H1 (cell line): ENCODE measurements at regions not wholly inside any gene's neighbourhood (a gene's known extent, or its start where the extent isn't known, plus 50 kb on each side); places are given as distances from the start of the nearest gene placed in this dataset.
"Not testable (repeated sequence)": the region's sequence is repeated elsewhere in the genome, so short reads cannot be mapped to it uniquely, and the experiment has no call there.

ENCODE experiments used
- CTCF ChIA-PET: fragments of 300-600 bp; sonication (Branson Sonifier 250); formaldehyde crosslinking; loops from one replicate; lab custom pipeline; 2021; ENCODE audit not compliant: partially characterized antibody; lab: Charles Lee
- POLR2A ChIA-PET: fragments of 300-600 bp; sonication (Branson Sonifier 250); formaldehyde crosslinking; loops from one replicate; lab custom pipeline; 2021; ENCODE audit warnings: inconsistent platforms; ENCODE audit not compliant: partially characterized antibody; lab: Charles Lee
- DNase-seq, 2 experiments: peaks; one replicate each; pipeline versions ENCODE4 v3.0.0 to v3.0.0-alpha.2; 2010 to 2022; ENCODE audit warnings: low spot score in 2 of 2, low read depth in 1 of 2, mixed read lengths in 1 of 2
- FAIRE-seq: peaks from 2 replicates; lab custom pipeline; 2011; peaks lifted over from hg19 to GRCh38; lab: Jason Lieb, UNC
- H2AFZ ChIP-seq: 2 replicates; pipeline ENCODE4 v1.8.1; 2012; ENCODE audit warnings: low read length, inconsistent platforms
- H2AK5ac ChIP-seq: 2 replicates; pipeline ENCODE4 v1.6.1; 2013; ENCODE audit warnings: low read depth, low read length
- H2BK120ac ChIP-seq: replicated peaks from 2 replicates; pipeline ENCODE3; 2013; ENCODE audit warnings: low read depth, low read length, inconsistent platforms
- H2BK12ac ChIP-seq: 2 replicates; pipeline ENCODE4 v1.6.1; 2013; ENCODE audit warnings: low read depth, low read length
- H2BK15ac ChIP-seq: 2 replicates; pipeline ENCODE4 v1.6.1; 2013; ENCODE audit warnings: low read length
- H2BK20ac ChIP-seq: 2 replicates; pipeline ENCODE4 v1.6.1; 2013; ENCODE audit warnings: low read length
- H2BK5ac ChIP-seq: 2 replicates; pipeline ENCODE4 v1.6.1; 2013; ENCODE audit warnings: low read depth, low read length
- H3K14ac ChIP-seq: 2 replicates; pipeline ENCODE4 v1.6.1; 2013; ENCODE audit warnings: inconsistent platforms; ENCODE audit not compliant: insufficient read length
- H3K18ac ChIP-seq: 2 replicates; pipeline ENCODE4 v1.6.1; 2013; ENCODE audit warnings: low read length; ENCODE audit errors: extremely low read depth
- H3K23ac ChIP-seq: 2 replicates; pipeline ENCODE4 v1.6.1; 2013; ENCODE audit warnings: inconsistent platforms; ENCODE audit not compliant: insufficient read length
- H3K23me2 ChIP-seq: 2 replicates; pipeline ENCODE4 v1.6.1; 2013; ENCODE audit warnings: low read depth, low read length
- H3K27ac ChIP-seq: 2 replicates; pipeline ENCODE4 v1.6.1; 2011; ENCODE audit warnings: low read depth, low read length, inconsistent platforms
- H3K27me3 ChIP-seq, 4 experiments: replicated peaks in 1 of 4; 1 replicate in 1 of 4; 2 replicates in 3 of 4; pipeline versions ENCODE4 v1.6.1 to v1.8.1; 2011 to 2013; ENCODE audit warnings: low read length in 3 of 4, mild to moderate bottlenecking in 3 of 4, inconsistent platforms in 2 of 4, mixed read lengths in 2 of 4, moderate library complexity in 1 of 4; ENCODE audit not compliant: control insufficient read depth in 3 of 4, insufficient read depth in 3 of 4; ENCODE audit errors: extremely low read depth in 1 of 4
- H3K36me3 ChIP-seq, 4 experiments: 2 replicates each; pipeline versions ENCODE4 v1.6.1 to v1.8.1; 2011 to 2013; ENCODE audit warnings: mild to moderate bottlenecking in 4 of 4, low read length in 3 of 4, moderate library complexity in 2 of 4, control low read depth in 1 of 4, inconsistent platforms in 1 of 4; ENCODE audit not compliant: insufficient read depth in 4 of 4, control insufficient read depth in 2 of 4
- H3K4ac ChIP-seq: replicated peaks from 2 replicates; pipeline ENCODE3; 2013; ENCODE audit warnings: low read length, low read depth, mixed read lengths, inconsistent platforms; ENCODE audit not compliant: insufficient read length
- H3K4me1 ChIP-seq, 4 experiments: replicated peaks in 1 of 4; 1 replicate in 1 of 4; 2 replicates in 3 of 4; pipeline versions ENCODE4 v1.6.1 to v1.8.1; 2011 to 2013; ENCODE audit warnings: low read length in 3 of 4, inconsistent platforms in 2 of 4, mixed read lengths in 1 of 4; ENCODE audit not compliant: insufficient read depth in 4 of 4, control insufficient read depth in 3 of 4
- H3K4me2 ChIP-seq, 2 experiments: 2 replicates each; pipeline versions ENCODE4 v1.6.1 to v1.8.1; 2011 to 2013; ENCODE audit warnings: low read depth in 2 of 2, low read length in 2 of 2, control low read depth in 1 of 2, inconsistent platforms in 1 of 2, mild to moderate bottlenecking in 1 of 2; ENCODE audit not compliant: insufficient read depth in 1 of 2
- H3K4me3 ChIP-seq, 4 experiments: fragments of 200-600, 300-600 bp in 1 of 4; sonication (generic), shearing (Covaris generic), sonication (Bioruptor Twin) in 1 of 4; 2 replicates each; pipeline versions ENCODE4 v1.5.1 to v1.8.1; 2011 to 2016; ENCODE audit warnings: low read length in 4 of 4, low read depth in 3 of 4, control low read depth in 2 of 4, inconsistent platforms in 2 of 4, mild to moderate bottlenecking in 2 of 4, mixed read lengths in 1 of 4, moderate library complexity in 1 of 4; ENCODE audit not compliant: insufficient read depth in 2 of 4; ENCODE audit errors: extremely low read depth in 1 of 4
- H3K56ac ChIP-seq: replicated peaks from 2 replicates; pipeline ENCODE3; 2013; ENCODE audit warnings: low read depth, mild to moderate bottlenecking, mixed read lengths, low read length, inconsistent platforms; ENCODE audit not compliant: insufficient read length
- H3K79me1 ChIP-seq: 2 replicates; pipeline ENCODE4 v1.6.1; 2013; ENCODE audit warnings: low read depth, low read length, control low read depth
- H3K79me2 ChIP-seq, 2 experiments: 2 replicates each; pipeline versions ENCODE4 v1.6.1 to v1.8.1; 2012 to 2013; ENCODE audit warnings: low read length in 2 of 2, mild to moderate bottlenecking in 2 of 2, inconsistent platforms in 1 of 2; ENCODE audit not compliant: insufficient read depth in 2 of 2, control insufficient read depth in 1 of 2
- H3K9ac ChIP-seq, 4 experiments: replicated peaks in 1 of 4; 1 replicate in 1 of 4; 2 replicates in 3 of 4; pipeline versions ENCODE4 v1.6.1 to v1.8.1; 2011 to 2013; ENCODE audit warnings: low read depth in 3 of 4, low read length in 3 of 4, control low read depth in 2 of 4, mild to moderate bottlenecking in 2 of 4, moderate library complexity in 2 of 4, inconsistent platforms in 1 of 4; ENCODE audit errors: extremely low read depth in 1 of 4
- H3K9me3 ChIP-seq, 2 experiments: 2 replicates each; pipeline versions ENCODE4 v1.6.1 to v1.8.1; 2012 to 2013; ENCODE audit warnings: mild to moderate bottlenecking in 2 of 2, moderate library complexity in 2 of 2, control low read depth in 1 of 2, inconsistent platforms in 1 of 2, low read depth in 1 of 2, low read length in 1 of 2, mixed read lengths in 1 of 2; ENCODE audit not compliant: insufficient read depth in 2 of 2
- H4K20me1 ChIP-seq, 2 experiments: replicated peaks in 1 of 2; 2 replicates each; pipeline versions ENCODE3 to v1.8.1; 2011 to 2013; ENCODE audit warnings: inconsistent platforms in 2 of 2, low read length in 2 of 2, mild to moderate bottlenecking in 1 of 2; ENCODE audit not compliant: insufficient read depth in 2 of 2, control insufficient read depth in 1 of 2
- H4K5ac ChIP-seq: 2 replicates; pipeline ENCODE4 v1.6.1; 2013; ENCODE audit warnings: low read length, low read depth, mixed read lengths, inconsistent platforms; ENCODE audit not compliant: insufficient read length
- H4K8ac ChIP-seq: 2 replicates; pipeline ENCODE4 v1.8.0; 2013; ENCODE audit warnings: mild to moderate bottlenecking, moderate library complexity, low read length, inconsistent platforms; ENCODE audit not compliant: insufficient read depth; ENCODE audit errors: extremely low read depth
- H4K91ac ChIP-seq: replicated peaks from 2 replicates; pipeline ENCODE3; 2013; ENCODE audit warnings: low read length, mixed read lengths, inconsistent platforms; ENCODE audit not compliant: insufficient read length
- NANOG ChIP-seq: IDR thresholded peaks from 2 replicates; pipeline ENCODE4 v1.6.1; 2011; ENCODE audit warnings: low read length, low read depth, mild to moderate bottlenecking, inconsistent platforms; ENCODE audit not compliant: insufficient read depth, poor library complexity, severe bottlenecking
- WGBS, 2 experiments: shearing (Covaris generic) in 1 of 2; methylation state at CpG; one replicate each; pipeline versions ENCODE4 v1.1.6 to v1.1.7; 2013 to 2015; ENCODE audit warnings: low lambda C conversion rate in 2 of 2, mixed read lengths in 2 of 2, inconsistent platforms in 1 of 2, low coverage in 1 of 2, missing lambda C conversion rate in 1 of 2; ENCODE audit not compliant: insufficient replicate concordance in 2 of 2, insufficient coverage in 1 of 2, insufficient read length in 1 of 2; ENCODE audit errors: extremely low coverage in 1 of 2, missing lambda C conversion rate in 1 of 2; 5-methylcytosine and 5-hydroxymethylcytosine counted together
- TF ChIP-seq, protein P1 (sequence below): IDR thresholded peaks from 2 replicates; pipeline ENCODE4 v1.6.1; 2011; ENCODE audit warnings: low read depth, mild to moderate bottlenecking, low read length; ENCODE audit not compliant: insufficient read depth

DNA sequence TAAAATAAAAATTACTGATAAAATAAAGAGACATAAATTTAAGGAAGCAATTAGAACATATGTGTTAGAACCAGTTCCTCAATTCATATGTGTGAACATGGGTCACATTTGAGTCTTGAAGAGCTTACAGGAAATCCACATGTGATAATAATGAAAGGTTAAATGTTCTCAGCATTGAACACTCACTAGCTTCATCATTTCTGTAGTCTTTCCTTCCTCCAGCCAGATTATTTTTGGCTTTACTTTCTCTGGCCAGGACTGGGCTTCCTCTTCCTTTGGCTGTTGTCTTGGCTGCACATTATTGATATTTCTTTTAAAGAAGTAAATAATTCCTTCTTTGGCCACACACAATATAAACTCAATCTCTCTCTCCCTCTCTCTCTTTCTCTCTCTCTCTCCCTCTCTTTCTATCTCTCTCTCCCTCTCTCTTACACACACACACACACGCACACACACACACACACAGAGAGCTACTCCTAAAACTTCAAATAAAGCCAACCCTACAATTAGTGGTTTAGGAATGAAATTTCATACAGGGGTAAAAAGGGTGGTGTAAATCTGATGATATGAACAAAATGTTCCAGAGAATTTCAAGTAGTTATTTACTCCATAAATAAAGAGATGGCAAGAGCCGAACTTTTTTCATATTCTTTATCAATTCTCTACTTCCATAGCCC, 171.2 kb downstream of the REEP3 start (continued):
- TF ChIP-seq NANOG: no peak
- TF ChIP-seq, protein P1, sequence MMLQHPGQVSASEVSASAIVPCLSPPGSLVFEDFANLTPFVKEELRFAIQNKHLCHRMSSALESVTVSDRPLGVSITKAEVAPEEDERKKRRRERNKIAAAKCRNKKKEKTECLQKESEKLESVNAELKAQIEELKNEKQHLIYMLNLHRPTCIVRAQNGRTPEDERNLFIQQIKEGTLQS: no peak

DNA sequence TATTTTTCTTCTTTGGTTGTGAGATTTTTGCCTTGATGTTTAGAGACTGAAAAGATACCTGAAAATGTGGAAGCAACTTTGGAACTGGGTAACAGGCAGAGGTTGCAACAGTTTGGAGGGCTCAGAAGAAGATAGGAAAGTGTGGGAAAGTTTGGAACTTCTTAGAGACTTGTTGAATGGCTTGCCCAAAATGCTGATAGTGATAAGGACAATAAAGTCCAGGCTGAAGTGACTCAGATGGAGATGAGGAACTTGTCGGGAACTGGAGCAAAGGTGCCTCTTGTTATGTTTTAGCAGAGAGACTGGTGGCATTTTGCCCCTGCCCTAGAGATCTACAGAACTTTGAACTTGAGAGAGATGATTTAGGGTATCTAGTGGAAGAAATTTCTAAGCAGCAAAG, 171.8 kb downstream of the REEP3 start:
- H3K18ac ChIP-seq, DNase-seq, H3K23me2 ChIP-seq, H3K79me1 ChIP-seq, H3K56ac ChIP-seq, H2BK20ac ChIP-seq, FAIRE-seq, H2BK15ac ChIP-seq, H2BK120ac ChIP-seq, H3K27me3 ChIP-seq, POLR2A ChIA-PET, H4K91ac ChIP-seq, H3K79me2 ChIP-seq, H3K9ac ChIP-seq, CTCF ChIA-PET, H2BK5ac ChIP-seq, H3K4ac ChIP-seq, H3K4me2 ChIP-seq, H3K9me3 ChIP-seq, H3K14ac ChIP-seq, H3K23ac ChIP-seq, H4K5ac ChIP-seq, H3K4me1 ChIP-seq, H3K27ac ChIP-seq, H3K4me3 ChIP-seq, H4K20me1 ChIP-seq, H2BK12ac ChIP-seq, H2AFZ ChIP-seq, H3K36me3 ChIP-seq, H4K8ac ChIP-seq, H2AK5ac ChIP-seq: not testable (repeated sequence)
- WGBS, 2 experiments: 93% methylated on average over 1 of the region's 1 CpG; no CpG with 5 or more reads in 1 of the 2 experiments
